Ishikawa (cell line): ENCODE measurements at regions not wholly inside any gene's neighbourhood (a gene's known extent, or its start where the extent isn't known, plus 50 kb on each side); places are given as distances from the start of the nearest gene placed in this dataset.

ENCODE experiments used
- CEBPB ChIP-seq: IDR thresholded peaks from 2 replicates; pipeline ENCODE4 v1.6.1; 2012
- CREB1 ChIP-seq: IDR thresholded peaks from 2 replicates; pipeline ENCODE4 v1.6.1; 2012; ENCODE audit warnings: low read depth
- EGR1 ChIP-seq: IDR thresholded peaks from 2 replicates; pipeline ENCODE4 v1.6.1; 2012
- EP300 ChIP-seq: IDR thresholded peaks from 2 replicates; pipeline ENCODE4 v1.6.1; 2012; ENCODE audit warnings: borderline replicate concordance
- FOXM1 ChIP-seq: IDR thresholded peaks from 2 replicates; pipeline ENCODE4 v1.6.1; 2012; ENCODE audit warnings: low read depth, borderline replicate concordance
- MAX ChIP-seq: IDR thresholded peaks from 2 replicates; pipeline ENCODE4 v1.6.1; 2012
- NFIC ChIP-seq: IDR thresholded peaks from 2 replicates; pipeline ENCODE4 v1.6.1; 2012
- RAD21 ChIP-seq: IDR thresholded peaks from 2 replicates; pipeline ENCODE4 v1.6.1; 2012; ENCODE audit warnings: low read depth
- REST ChIP-seq: IDR thresholded peaks from 2 replicates; pipeline ENCODE4 v1.6.1; 2012; ENCODE audit warnings: low read depth, mild to moderate bottlenecking
- TAF1 ChIP-seq: IDR thresholded peaks from 2 replicates; pipeline ENCODE4 v1.6.1; 2012; ENCODE audit warnings: low read depth, mild to moderate bottlenecking
- TCF12 ChIP-seq: IDR thresholded peaks from 2 replicates; pipeline ENCODE4 v1.6.1; 2012; ENCODE audit warnings: low read depth
- TEAD4 ChIP-seq: IDR thresholded peaks from 2 replicates; pipeline ENCODE4 v1.6.1; 2012
- USF1 ChIP-seq: IDR thresholded peaks from 2 replicates; pipeline ENCODE4 v1.6.1; 2012
- YY1 ChIP-seq: IDR thresholded peaks from 2 replicates; pipeline ENCODE4 v1.6.1; 2012; ENCODE audit warnings: low read depth
- ZBTB7A ChIP-seq: IDR thresholded peaks from 2 replicates; pipeline ENCODE4 v1.6.1; 2012; ENCODE audit warnings: low read depth

DNA sequence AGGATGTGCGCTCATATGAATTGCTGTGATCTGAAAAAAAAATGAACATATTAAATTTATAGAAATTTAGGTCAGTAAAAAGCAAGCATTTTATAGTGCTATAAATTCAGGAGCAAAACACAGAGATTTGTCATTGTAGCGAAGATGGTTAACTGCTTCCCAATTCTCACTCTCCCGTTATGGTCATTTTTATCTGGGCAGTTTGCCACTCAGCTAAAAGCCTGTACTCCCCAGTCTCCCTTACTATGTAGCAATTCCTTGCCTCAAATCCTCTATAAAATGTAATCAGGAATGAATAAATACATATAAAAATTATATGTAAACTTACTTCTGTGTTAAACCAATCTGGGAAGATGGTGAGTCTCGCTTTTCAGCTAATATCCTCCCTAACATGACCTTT lies 471.5 kb downstream of the HINT1 start:
- TF ChIP-seq MAX = no peak

- no peak for TF ChIP-seq TCF12
- TF ChIP-seq RAD21 = no peak
- no peak for TF ChIP-seq CREB1
- TF ChIP-seq YY1 = no peak
- no peak for TF ChIP-seq NFIC
- TF ChIP-seq CEBPB = no peak
- no peak for TF ChIP-seq FOXM1
- TF ChIP-seq EP300 = no peak
- TF ChIP-seq TEAD4 = no peak
- no peak for TF ChIP-seq ZBTB7A
- TF ChIP-seq MAX = no peak
- no peak for TF ChIP-seq USF1
- TF ChIP-seq TAF1 = no peak
- TF ChIP-seq REST = no peak
Observed at GRCh38 chr5:130692770-130693169, 472.3 kb downstream of the HINT1 start.

DNA sequence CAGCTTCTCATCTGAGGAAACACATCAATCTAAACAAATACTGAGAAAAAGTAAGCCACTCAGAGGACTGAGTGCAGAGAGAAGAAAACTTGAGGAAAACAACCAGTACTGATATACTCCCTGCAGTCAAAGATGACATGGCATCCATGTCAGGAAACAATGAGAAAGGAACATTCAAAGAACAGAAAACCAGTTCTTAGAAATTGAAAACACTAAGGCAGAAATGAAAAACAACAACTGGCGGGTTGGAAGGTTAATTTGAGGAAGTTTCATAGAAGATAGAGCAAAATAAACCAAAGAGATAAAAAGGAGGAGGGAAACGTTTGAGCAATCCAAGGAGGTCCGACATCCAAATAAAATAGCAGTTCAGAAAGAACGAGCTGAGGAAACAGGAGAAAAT lies 475.2 kb downstream of the HINT1 start:
- no peak for TF ChIP-seq CEBPB

DNA sequence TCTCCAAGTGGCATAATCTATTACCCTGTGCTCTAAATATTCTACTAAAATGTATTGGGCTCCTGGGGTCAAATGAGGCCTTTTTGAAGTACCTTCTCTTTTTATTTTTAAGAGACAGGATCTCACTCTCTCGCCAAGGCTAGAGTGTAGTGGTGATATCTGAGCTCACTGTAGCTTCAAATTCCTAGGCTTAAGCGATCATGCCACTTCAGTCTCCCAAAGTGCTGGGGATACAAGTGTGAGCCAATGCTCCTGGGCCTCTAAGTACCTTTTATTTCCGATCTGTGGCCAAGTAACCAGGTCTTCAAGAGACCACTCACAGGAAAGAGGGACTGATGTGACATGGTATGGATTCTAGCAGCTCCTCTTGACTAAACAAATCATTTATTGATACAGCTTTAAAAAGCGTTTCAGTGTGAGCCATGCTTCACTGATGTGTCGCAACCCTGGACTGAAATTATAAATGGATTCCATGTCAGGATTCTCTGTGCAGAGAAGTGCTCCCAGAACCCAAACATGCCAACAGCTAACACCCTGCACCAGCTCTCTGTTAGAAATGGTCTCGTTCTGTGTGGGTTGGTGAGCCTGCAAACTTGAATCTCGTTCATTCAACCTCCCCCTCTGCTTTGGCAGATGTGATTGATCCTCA lies 477.8 kb downstream of the HINT1 start:
- no peak for TF ChIP-seq NFIC

- TF ChIP-seq RAD21 (no peak), MAX (no peak), TCF12 (no peak), ZBTB7A (no peak), TAF1 (no peak), CREB1 (no peak), EGR1 (no peak), CEBPB (no peak), TEAD4 (no peak), YY1 (no peak), REST (no peak), NFIC (no peak), FOXM1 (no peak), EP300 (no peak), USF1 (no peak)
Observed at GRCh38 chr5:130678637-130679036, 486.4 kb downstream of the HINT1 start.

GRCh38 chr5:130666462-130666861 lies 498.6 kb downstream of the HINT1 start:
- TF ChIP-seq CEBPB (peak; percentile 15; the same call in 1 of the 2 replicates), NFIC (no peak)

DNA sequence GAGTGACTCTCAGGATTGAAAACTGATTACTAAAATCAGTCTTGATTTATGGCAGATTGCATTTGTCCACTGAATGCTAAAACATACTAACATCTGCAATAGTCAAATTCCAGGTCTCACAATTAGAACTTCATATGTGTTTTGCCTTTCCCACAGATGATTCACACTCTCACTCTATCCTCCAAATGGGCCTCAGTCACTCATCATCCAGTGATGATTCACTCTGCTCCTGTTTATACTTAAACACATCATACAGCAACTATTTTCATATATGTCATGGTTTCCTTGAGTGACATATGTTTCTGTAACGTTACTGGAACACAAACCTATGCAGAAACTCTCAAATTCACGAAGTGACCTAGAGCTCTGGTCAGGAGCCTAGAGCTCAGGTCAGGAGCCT lies 512.9 kb downstream of the HINT1 start:
- TF ChIP-seq CREB1 (no peak), FOXM1 (no peak)
